ENCODE measurements at regions not wholly inside any gene's neighbourhood (a gene's known extent, or its start where the extent isn't known, plus 50 kb on each side); places are given as distances from the start of the nearest gene placed in this dataset.

- H3K27me3 ChIP-seq = no peaks in the 10 kb centered on the region
- no peak for TF ChIP-seq CTCF (IDR thresholded peaks at IDR 0.05)
- no peak for TF ChIP-seq POLR2A (IDR thresholded peaks at IDR 0.05)
- TF ChIP-seq POLR2AphosphoS5 (IDR thresholded peaks at IDR 0.05; ENCODE audit: insufficient read depth in 1 of 2, low read depth in 1 of 2) = no peak
- intact Hi-C loops (cut with DNase I) = no loop called here
- H3K4me3 ChIP-seq = no peak overlapping the region
- H3K9me3 ChIP-seq = no peaks in the 10 kb centered on the region
- DNase-seq (ENCODE audit: extremely low spot score in 2 of 2) = no peak
- peaks cover 18% of the 10 kb centered on the region for H3K4me1 ChIP-seq
- H3K36me3 ChIP-seq = no peaks in the 10 kb centered on the region
- H3K27ac ChIP-seq = peak overlapping the region; percentile 10
Measured at GRCh38 chr2:21821672-21822227, 698.0 kb downstream of the TDRD15 start.

- Histone ChIP-seq H3K27me3 (no peaks in the 10 kb centered on the region), H3K36me3 (no peaks in the 10 kb centered on the region), H3K27ac (peak overlapping the region; percentile 10), H3K4me3 (no peak overlapping the region), H3K9me3 (no peaks in the 10 kb centered on the region), H3K4me1 (peaks cover 18% of the 10 kb centered on the region)
- intact Hi-C loops (cut with DNase I) = no loop called here
- TF ChIP-seq CTCF (IDR thresholded peaks at IDR 0.05) (no peak), POLR2AphosphoS5 (IDR thresholded peaks at IDR 0.05; ENCODE audit: insufficient read depth in 1 of 2, low read depth in 1 of 2) (no peak), POLR2A (IDR thresholded peaks at IDR 0.05) (no peak)
- no peak for DNase-seq (ENCODE audit: extremely low spot score in 2 of 2)
Measured at GRCh38 chr2:21822505-21822904, 698.7 kb downstream of the TDRD15 start.

- H3K9me3 ChIP-seq = no peaks in the 10 kb centered on the region
- H3K27me3 ChIP-seq = no peaks in the 10 kb centered on the region
- no peaks in the 10 kb centered on the region for H3K4me1 ChIP-seq
- H3K27ac ChIP-seq = no peak overlapping the region
- no peak for DNase-seq (ENCODE audit: extremely low spot score in 2 of 2)
- H3K36me3 ChIP-seq = no peaks in the 10 kb centered on the region
- TF ChIP-seq CTCF (IDR thresholded peaks at IDR 0.05) (no peak), POLR2A (IDR thresholded peaks at IDR 0.05) (no peak), POLR2AphosphoS5 (IDR thresholded peaks at IDR 0.05; ENCODE audit: insufficient read depth in 1 of 2, low read depth in 1 of 2) (no peak)
- intact Hi-C loops (cut with DNase I) = no loop called here
- no peak overlapping the region for H3K4me3 ChIP-seq
Measured at GRCh38 chr2:21833767-21834166, 710.0 kb downstream of the TDRD15 start.

GRCh38 chr2:21836261-21836660, 712.5 kb downstream of the TDRD15 start:
- Histone ChIP-seq H3K27ac (no peak overlapping the region), H3K4me1 (no peaks in the 10 kb centered on the region), H3K4me3 (no peak overlapping the region), H3K9me3 (no peaks in the 10 kb centered on the region), H3K36me3 (no peaks in the 10 kb centered on the region), H3K27me3 (no peaks in the 10 kb centered on the region)
- no peak for DNase-seq (ENCODE audit: extremely low spot score in 2 of 2)
- intact Hi-C loops (cut with DNase I) = no loop called here
- no peak for TF ChIP-seq POLR2AphosphoS5 (IDR thresholded peaks at IDR 0.05; ENCODE audit: insufficient read depth in 1 of 2, low read depth in 1 of 2)
- no peak for TF ChIP-seq POLR2A (IDR thresholded peaks at IDR 0.05)

GRCh38 chr2:21836719-21837118, 713.0 kb downstream of the TDRD15 start:
- H3K9me3 ChIP-seq = no peaks in the 10 kb centered on the region
- DNase-seq (ENCODE audit: extremely low spot score in 2 of 2) = no peak
- TF ChIP-seq POLR2AphosphoS5 (IDR thresholded peaks at IDR 0.05; ENCODE audit: insufficient read depth in 1 of 2, low read depth in 1 of 2) = no peak
- TF ChIP-seq CTCF (IDR thresholded peaks at IDR 0.05) = no peak
- no peak for TF ChIP-seq POLR2A (IDR thresholded peaks at IDR 0.05)
- no peak overlapping the region for H3K4me3 ChIP-seq
- intact Hi-C loops (cut with DNase I) = no loop called here
- no peaks in the 10 kb centered on the region for H3K36me3 ChIP-seq
- no peaks in the 10 kb centered on the region for H3K27me3 ChIP-seq
- H3K27ac ChIP-seq = no peak overlapping the region
- no peaks in the 10 kb centered on the region for H3K4me1 ChIP-seq

Data from vagina (tissue), 2 donors.